K562 (cell line): ENCODE measurements at regions not wholly inside any gene's neighbourhood (a gene's known extent, or its start where the extent isn't known, plus 50 kb on each side); places are given as distances from the start of the nearest gene placed in this dataset.

Experiments
- CHD4 ChIP-seq: fragments of 200-600 bp; sonication (generic); IDR thresholded peaks from 3 replicates; pipeline ENCODE4 v1.6.1; 2012; ENCODE audit warnings: low read depth, mild to moderate bottlenecking, mixed read lengths, low read length, inconsistent platforms; ENCODE audit not compliant: insufficient read depth, insufficient replicate concordance, poor library complexity, severe bottlenecking
- MXI1 ChIP-seq: IDR thresholded peaks from 2 replicates; pipeline ENCODE4 v1.6.1; 2011; ENCODE audit warnings: low read depth, mild to moderate bottlenecking, improper control_type of control experiment, low read length
- TF ChIP-seq, protein P1 (sequence below), 2 experiments: fragments of 450-650 bp in 1 of 2; sonication (generic) in 1 of 2; formaldehyde crosslinking in 1 of 2; IDR thresholded peaks; 2 replicates each; pipeline versions ENCODE4 v1.7.1 to v1.9.0; 2016 to 2022; ENCODE audit warnings: inconsistent platforms in 1 of 2, mild to moderate bottlenecking in 1 of 2, missing genetic modification reagents in 1 of 2
- TF ChIP-seq, protein P2 (sequence below): fragments of 250-450 bp; sonication (Bioruptor Pico); IDR thresholded peaks from 2 replicates; pipeline ENCODE4 v1.5.0; 2022; ENCODE audit warnings: mild to moderate bottlenecking

DNA sequence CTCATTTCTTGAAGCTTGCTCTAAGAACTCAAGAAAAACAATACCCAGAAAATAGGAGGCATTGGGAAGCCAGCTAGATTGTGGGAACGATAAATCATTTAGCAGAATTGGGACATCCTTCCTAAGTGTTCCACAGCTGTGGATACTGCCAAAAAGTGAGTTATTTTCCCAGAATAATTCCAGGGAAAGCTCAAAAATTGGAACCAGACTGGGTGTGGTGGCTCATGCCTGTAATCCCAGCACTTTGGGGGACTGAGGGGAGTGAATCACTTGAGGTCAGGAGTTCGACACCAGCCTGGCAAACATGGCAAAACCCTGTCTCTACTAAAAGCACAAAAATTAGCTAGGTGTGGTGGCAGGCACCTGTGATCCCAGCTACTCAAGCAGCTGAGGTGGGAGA lies 68.2 kb upstream of the GK2 start (continued):
- TF ChIP-seq, protein P1, sequence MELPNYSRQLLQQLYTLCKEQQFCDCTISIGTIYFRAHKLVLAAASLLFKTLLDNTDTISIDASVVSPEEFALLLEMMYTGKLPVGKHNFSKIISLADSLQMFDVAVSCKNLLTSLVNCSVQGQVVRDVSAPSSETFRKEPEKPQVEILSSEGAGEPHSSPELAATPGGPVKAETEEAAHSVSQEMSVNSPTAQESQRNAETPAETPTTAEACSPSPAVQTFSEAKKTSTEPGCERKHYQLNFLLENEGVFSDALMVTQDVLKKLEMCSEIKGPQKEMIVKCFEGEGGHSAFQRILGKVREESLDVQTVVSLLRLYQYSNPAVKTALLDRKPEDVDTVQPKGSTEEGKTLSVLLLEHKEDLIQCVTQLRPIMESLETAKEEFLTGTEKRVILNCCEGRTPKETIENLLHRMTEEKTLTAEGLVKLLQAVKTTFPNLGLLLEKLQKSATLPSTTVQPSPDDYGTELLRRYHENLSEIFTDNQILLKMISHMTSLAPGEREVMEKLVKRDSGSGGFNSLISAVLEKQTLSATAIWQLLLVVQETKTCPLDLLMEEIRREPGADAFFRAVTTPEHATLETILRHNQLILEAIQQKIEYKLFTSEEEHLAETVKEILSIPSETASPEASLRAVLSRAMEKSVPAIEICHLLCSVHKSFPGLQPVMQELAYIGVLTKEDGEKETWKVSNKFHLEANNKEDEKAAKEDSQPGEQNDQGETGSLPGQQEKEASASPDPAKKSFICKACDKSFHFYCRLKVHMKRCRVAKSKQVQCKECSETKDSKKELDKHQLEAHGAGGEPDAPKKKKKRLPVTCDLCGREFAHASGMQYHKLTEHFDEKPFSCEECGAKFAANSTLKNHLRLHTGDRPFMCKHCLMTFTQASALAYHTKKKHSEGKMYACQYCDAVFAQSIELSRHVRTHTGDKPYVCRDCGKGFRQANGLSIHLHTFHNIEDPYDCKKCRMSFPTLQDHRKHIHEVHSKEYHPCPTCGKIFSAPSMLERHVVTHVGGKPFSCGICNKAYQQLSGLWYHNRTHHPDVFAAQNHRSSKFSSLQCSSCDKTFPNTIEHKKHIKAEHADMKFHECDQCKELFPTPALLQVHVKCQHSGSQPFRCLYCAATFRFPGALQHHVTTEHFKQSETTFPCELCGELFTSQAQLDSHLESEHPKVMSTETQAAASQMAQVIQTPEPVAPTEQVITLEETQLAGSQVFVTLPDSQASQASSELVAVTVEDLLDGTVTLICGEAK (IDR thresholded peaks at IDR 0.05): no peak
- TF ChIP-seq, protein P1 (CRISPR knock-in tag; IDR thresholded peaks at IDR 0.05): no peak
- TF ChIP-seq, protein P2, sequence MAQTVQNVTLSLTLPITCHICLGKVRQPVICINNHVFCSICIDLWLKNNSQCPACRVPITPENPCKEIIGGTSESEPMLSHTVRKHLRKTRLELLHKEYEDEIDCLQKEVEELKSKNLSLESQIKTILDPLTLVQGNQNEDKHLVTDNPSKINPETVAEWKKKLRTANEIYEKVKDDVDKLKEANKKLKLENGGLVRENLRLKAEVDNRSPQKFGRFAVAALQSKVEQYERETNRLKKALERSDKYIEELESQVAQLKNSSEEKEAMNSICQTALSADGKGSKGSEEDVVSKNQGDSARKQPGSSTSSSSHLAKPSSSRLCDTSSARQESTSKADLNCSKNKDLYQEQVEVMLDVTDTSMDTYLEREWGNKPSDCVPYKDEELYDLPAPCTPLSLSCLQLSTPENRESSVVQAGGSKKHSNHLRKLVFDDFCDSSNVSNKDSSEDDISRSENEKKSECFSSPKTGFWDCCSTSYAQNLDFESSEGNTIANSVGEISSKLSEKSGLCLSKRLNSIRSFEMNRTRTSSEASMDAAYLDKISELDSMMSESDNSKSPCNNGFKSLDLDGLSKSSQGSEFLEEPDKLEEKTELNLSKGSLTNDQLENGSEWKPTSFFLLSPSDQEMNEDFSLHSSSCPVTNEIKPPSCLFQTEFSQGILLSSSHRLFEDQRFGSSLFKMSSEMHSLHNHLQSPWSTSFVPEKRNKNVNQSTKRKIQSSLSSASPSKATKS (CRISPR knock-in tag): no peak
- TF ChIP-seq CHD4: no peak
- no peak for TF ChIP-seq MXI1
